ENCODE measurements at regions not wholly inside any gene's neighbourhood (a gene's known extent, or its start where the extent isn't known, plus 50 kb on each side); places are given as distances from the start of the nearest gene placed in this dataset.

DNA sequence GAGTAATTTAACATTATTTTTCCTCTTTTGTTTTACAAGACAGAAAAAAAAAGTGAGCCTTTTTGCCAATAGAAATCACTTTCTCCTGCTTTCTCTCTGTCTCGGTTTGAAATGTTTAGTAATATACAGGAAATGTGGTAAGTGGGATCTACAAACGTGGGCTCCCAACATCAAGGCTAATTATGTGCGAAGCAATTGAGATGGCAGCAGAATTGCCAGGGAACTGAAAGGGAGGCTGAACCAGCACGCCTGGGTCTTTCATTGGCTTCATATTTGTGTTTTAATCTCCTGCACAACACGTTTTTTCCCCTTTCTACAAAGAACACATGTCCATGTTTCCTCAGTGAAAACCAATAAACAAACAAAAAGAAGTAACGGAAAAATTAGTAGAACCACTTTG, 743.9 kb upstream of the SOX9 start:
- Histone ChIP-seq H3K4me3 (ENCODE audit: low read length in 2 of 2) (no peak overlapping the region), H3K27me3 (ENCODE audit: control insufficient read depth in 1 of 2, insufficient read depth in 2 of 2, low read length in 1 of 2) (no peaks in the 10 kb centered on the region), H3K27ac (ENCODE audit: low read depth in 1 of 2, low read length in 2 of 2) (no peak overlapping the region), H3K9me3 (ENCODE audit: control insufficient read depth, low read length) (peaks cover 2% of the 10 kb centered on the region), H3K36me3 (ENCODE audit: control insufficient read depth in 1 of 2, insufficient read depth in 2 of 2, low read length in 1 of 2) (no peaks in the 10 kb centered on the region), H3K4me1 (ENCODE audit: control insufficient read depth in 1 of 2, insufficient read depth in 2 of 2, low read length in 2 of 2) (no peaks in the 10 kb centered on the region)
- intact Hi-C loops (cut with DNase I), result no loop called here
- DNase-seq (no peak), ATAC-seq (ENCODE audit: low FRiP score) (no peak)
- 61 to 64% methylated on average over 6 of the region's 6 CpGs for WGBS, 2 donors

DNA sequence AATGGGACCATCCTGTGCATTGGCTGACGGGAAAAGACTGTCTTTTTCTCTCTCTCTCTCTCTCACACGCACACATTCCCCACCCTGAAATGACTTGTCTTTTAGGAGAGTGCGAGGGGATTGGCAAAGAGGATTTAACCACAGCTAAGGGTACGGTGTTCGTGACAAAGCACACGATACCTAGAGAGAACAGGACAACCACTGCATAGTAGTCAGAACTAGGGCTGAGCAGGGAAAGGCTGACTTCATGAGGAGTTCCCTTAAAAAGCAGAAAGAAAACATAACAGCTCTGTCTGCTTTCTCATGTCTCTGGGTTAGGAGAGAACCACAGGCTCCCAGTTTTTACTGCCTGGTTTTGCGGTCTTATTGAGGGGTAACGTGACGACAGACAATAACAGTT, 742.8 kb upstream of the SOX9 start:
- intact Hi-C loops (cut with DNase I), result no loop called here
- DNase-seq (no peak), ATAC-seq (ENCODE audit: low FRiP score) (no peak)
- Histone ChIP-seq H3K27me3 (ENCODE audit: control insufficient read depth in 1 of 2, insufficient read depth in 2 of 2, low read length in 1 of 2) (no peaks in the 10 kb centered on the region), H3K36me3 (ENCODE audit: control insufficient read depth in 1 of 2, insufficient read depth in 2 of 2, low read length in 1 of 2) (no peaks in the 10 kb centered on the region), H3K4me1 (ENCODE audit: control insufficient read depth in 1 of 2, insufficient read depth in 2 of 2, low read length in 2 of 2) (no peaks in the 10 kb centered on the region), H3K9me3 (ENCODE audit: control insufficient read depth, low read length) (peaks cover 2% of the 10 kb centered on the region), H3K4me3 (ENCODE audit: low read length in 2 of 2) (no peak overlapping the region), H3K27ac (ENCODE audit: low read depth in 1 of 2, low read length in 2 of 2) (no peak overlapping the region)
- WGBS, 2 donors, result 58 to 79% methylated on average over 9 of the region's 9 CpGs

DNA sequence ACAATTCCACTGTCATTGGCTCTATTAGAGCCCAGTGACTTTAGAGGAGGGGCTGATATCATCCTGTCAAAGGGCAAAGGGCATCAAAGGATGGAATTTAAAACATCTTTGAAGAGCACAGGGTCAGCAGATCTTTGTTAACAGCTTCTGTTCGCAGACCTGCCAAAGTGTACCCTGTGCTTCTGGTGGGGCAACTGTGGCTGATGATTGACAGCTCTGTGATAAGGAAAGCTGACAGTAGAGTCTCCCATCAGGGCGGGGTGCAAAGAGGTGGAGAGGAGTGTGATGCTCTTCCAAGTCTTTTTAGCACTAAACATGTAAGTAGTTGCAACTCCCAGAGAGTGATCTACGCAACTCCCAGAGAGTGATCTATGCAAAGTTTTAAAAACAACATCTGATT, 742.1 kb upstream of the SOX9 start:
- Histone ChIP-seq H3K4me3 (ENCODE audit: low read length in 2 of 2) (no peak overlapping the region), H3K27me3 (ENCODE audit: control insufficient read depth in 1 of 2, insufficient read depth in 2 of 2, low read length in 1 of 2) (no peaks in the 10 kb centered on the region), H3K9me3 (ENCODE audit: control insufficient read depth, low read length) (peaks cover 2% of the 10 kb centered on the region), H3K36me3 (ENCODE audit: control insufficient read depth in 1 of 2, insufficient read depth in 2 of 2, low read length in 1 of 2) (no peaks in the 10 kb centered on the region), H3K27ac (ENCODE audit: low read depth in 1 of 2, low read length in 2 of 2) (no peak overlapping the region), H3K4me1 (ENCODE audit: control insufficient read depth in 1 of 2, insufficient read depth in 2 of 2, low read length in 2 of 2) (no peaks in the 10 kb centered on the region)
- ATAC-seq (ENCODE audit: low FRiP score) (no peak), DNase-seq (no peak)
- 75 to 83% methylated on average over 3 of the region's 3 CpGs for WGBS, 2 donors
- intact Hi-C loops (cut with DNase I), result no loop called here

DNA sequence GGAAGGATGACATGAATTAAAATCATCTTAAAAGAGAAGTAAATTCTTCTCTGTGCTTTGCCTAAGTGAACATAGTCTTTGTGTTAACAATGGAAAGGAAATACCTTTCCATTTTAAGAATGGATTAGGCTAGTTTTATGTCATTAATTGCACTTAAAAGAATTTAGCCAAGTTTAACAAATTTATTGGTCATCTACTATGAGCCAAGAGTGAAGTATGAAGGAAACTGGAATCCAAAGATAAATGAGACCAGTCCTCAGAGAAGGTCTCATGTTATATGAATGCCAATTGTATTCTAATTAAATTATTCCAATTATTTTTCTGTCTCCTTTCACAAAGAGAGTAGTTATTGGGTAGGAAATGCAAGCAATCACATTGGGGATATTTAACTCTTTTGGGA, 741.3 kb upstream of the SOX9 start:
- intact Hi-C loops (cut with DNase I), result no loop called here
- H3K4me3 ChIP-seq (ENCODE audit: low read length in 2 of 2), result no peak overlapping the region
- no peaks in the 10 kb centered on the region for H3K36me3 ChIP-seq (ENCODE audit: control insufficient read depth in 1 of 2, insufficient read depth in 2 of 2, low read length in 1 of 2)
- DNase-seq (no peak), ATAC-seq (ENCODE audit: low FRiP score) (no peak)
- no peak overlapping the region for H3K27ac ChIP-seq (ENCODE audit: low read depth in 1 of 2, low read length in 2 of 2)
- no peaks in the 10 kb centered on the region for H3K27me3 ChIP-seq (ENCODE audit: control insufficient read depth in 1 of 2, insufficient read depth in 2 of 2, low read length in 1 of 2)
- H3K4me1 ChIP-seq (ENCODE audit: control insufficient read depth in 1 of 2, insufficient read depth in 2 of 2, low read length in 2 of 2), result no peaks in the 10 kb centered on the region
- peaks cover 2% of the 10 kb centered on the region for H3K9me3 ChIP-seq (ENCODE audit: control insufficient read depth, low read length)

DNA sequence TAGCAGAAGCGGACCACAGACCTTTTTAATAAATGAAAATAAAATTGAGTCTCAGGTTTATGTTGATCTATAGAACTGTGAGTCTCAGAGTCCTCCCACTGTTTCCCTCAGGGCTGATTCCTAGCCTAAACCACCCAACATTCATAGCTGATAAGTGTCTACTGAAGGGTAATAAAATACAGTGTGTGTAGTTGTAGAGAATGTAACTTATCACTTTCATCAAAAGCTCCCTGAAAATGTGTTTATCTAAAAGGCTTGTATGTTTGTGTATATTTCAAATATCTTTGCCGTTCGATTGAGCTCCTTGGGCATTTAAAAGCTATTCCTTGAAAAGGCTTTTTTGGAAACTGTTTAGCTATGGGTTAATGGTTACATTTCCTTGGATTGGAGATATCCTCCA, 740.3 kb upstream of the SOX9 start:
- 40 to 50% methylated on average over 3 of the region's 3 CpGs for WGBS, 2 donors
- no peak for DNase-seq
- no peak overlapping the region for H3K4me3 ChIP-seq (ENCODE audit: low read length in 2 of 2)
- peaks cover 2% of the 10 kb centered on the region for H3K9me3 ChIP-seq (ENCODE audit: control insufficient read depth, low read length)
- H3K4me1 ChIP-seq (ENCODE audit: control insufficient read depth in 1 of 2, insufficient read depth in 2 of 2, low read length in 2 of 2), result no peaks in the 10 kb centered on the region
- H3K27ac ChIP-seq (ENCODE audit: low read depth in 1 of 2, low read length in 2 of 2), result no peak overlapping the region
- no peaks in the 10 kb centered on the region for H3K27me3 ChIP-seq (ENCODE audit: control insufficient read depth in 1 of 2, insufficient read depth in 2 of 2, low read length in 1 of 2)
- H3K36me3 ChIP-seq (ENCODE audit: control insufficient read depth in 1 of 2, insufficient read depth in 2 of 2, low read length in 1 of 2), result no peaks in the 10 kb centered on the region
- no peak for ATAC-seq (ENCODE audit: low FRiP score)
- intact Hi-C loops (cut with DNase I), result no loop called here

DNA sequence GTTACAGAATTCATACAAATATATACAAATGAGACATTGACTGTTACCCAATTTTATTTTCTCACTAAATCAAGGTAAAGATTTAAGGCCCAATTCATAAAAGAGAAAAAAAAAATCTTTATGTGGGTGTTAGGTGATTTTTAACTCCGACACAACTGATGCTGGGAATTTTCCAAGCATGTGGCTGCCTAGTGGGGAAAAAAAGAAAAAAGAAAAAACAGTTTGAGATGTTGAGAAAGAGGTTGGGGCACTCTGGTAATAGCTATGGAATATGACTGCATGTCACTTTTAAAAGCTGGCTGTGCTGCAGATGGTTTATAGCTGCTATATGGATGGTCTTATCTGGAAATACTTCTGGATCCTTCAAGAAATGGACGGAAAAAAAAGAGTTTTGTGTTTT, 739.9 kb upstream of the SOX9 start:
- no peak for DNase-seq
- Histone ChIP-seq H3K27me3 (ENCODE audit: control insufficient read depth in 1 of 2, insufficient read depth in 2 of 2, low read length in 1 of 2) (no peaks in the 10 kb centered on the region), H3K36me3 (ENCODE audit: control insufficient read depth in 1 of 2, insufficient read depth in 2 of 2, low read length in 1 of 2) (no peaks in the 10 kb centered on the region), H3K27ac (ENCODE audit: low read depth in 1 of 2, low read length in 2 of 2) (no peak overlapping the region), H3K4me1 (ENCODE audit: control insufficient read depth in 1 of 2, insufficient read depth in 2 of 2, low read length in 2 of 2) (no peaks in the 10 kb centered on the region), H3K9me3 (ENCODE audit: control insufficient read depth, low read length) (no peaks in the 10 kb centered on the region), H3K4me3 (ENCODE audit: low read length in 2 of 2) (no peak overlapping the region)
- intact Hi-C loops (cut with DNase I), result no loop called here
- no peak for ATAC-seq (ENCODE audit: low FRiP score)
- 36 to 51% methylated on average over 2 of the region's 2 CpGs for WGBS, 2 donors

DNA sequence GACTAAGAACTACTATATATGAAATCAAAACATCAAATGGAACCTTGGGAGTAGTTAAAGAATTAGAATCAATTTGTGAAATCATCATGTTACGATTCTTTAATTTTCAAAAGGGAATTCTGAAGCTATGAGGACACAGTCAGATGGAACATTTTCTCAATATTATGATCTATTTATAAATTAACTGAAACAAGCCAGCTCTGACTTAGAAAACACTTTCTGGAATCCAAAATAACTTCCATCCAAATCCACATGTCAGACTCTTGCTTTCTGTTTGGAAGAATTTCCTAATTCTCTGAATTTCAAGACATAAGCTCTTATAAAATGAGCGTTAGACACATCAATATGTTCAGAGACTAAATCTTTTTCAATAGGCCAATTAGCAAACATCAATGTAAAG, 737.7 kb upstream of the SOX9 start:
- WGBS, 2 donors, result 51 to 64% methylated on average over 2 of the region's 2 CpGs
- Histone ChIP-seq H3K27me3 (ENCODE audit: control insufficient read depth in 1 of 2, insufficient read depth in 2 of 2, low read length in 1 of 2) (no peaks in the 10 kb centered on the region), H3K36me3 (ENCODE audit: control insufficient read depth in 1 of 2, insufficient read depth in 2 of 2, low read length in 1 of 2) (no peaks in the 10 kb centered on the region), H3K27ac (ENCODE audit: low read depth in 1 of 2, low read length in 2 of 2) (no peak overlapping the region), H3K4me3 (ENCODE audit: low read length in 2 of 2) (no peak overlapping the region), H3K4me1 (ENCODE audit: control insufficient read depth in 1 of 2, insufficient read depth in 2 of 2, low read length in 2 of 2) (no peaks in the 10 kb centered on the region), H3K9me3 (ENCODE audit: control insufficient read depth, low read length) (no peaks in the 10 kb centered on the region)
- DNase-seq, result no peak
- ATAC-seq (ENCODE audit: low FRiP score), result no peak
- intact Hi-C loops (cut with DNase I), result no loop called here

DNA sequence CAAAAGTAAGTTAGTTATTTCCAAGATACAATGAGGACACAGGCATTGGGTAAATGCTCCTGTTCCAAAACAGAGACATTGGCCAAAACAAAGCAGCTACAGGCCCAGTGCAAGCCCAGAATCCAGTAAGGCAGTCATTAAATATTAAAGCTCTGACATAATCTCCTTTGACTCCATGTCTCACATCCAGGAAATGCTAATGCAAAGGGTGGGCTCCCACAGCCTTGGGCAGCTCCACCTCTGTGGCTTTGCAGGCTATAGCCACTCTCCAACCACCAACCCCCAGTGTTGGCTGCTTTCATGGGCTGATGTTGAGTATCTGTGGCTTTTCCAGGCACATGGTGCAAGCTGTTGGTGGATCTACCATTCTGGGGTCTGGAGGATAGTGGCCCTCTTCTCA, 733.4 kb upstream of the SOX9 start:
- no peaks in the 10 kb centered on the region for H3K36me3 ChIP-seq (ENCODE audit: control insufficient read depth in 1 of 2, insufficient read depth in 2 of 2, low read length in 1 of 2)
- H3K4me1 ChIP-seq (ENCODE audit: control insufficient read depth in 1 of 2, insufficient read depth in 2 of 2, low read length in 2 of 2), result no peaks in the 10 kb centered on the region
- H3K27me3 ChIP-seq (ENCODE audit: control insufficient read depth in 1 of 2, insufficient read depth in 2 of 2, low read length in 1 of 2), result no peaks in the 10 kb centered on the region
- intact Hi-C loops (cut with DNase I), result no loop called here
- DNase-seq, result no peak
- no peaks in the 10 kb centered on the region for H3K9me3 ChIP-seq (ENCODE audit: control insufficient read depth, low read length)
- ATAC-seq (ENCODE audit: low FRiP score), result no peak
- H3K4me3 ChIP-seq (ENCODE audit: low read length in 2 of 2), result no peak overlapping the region
- H3K27ac ChIP-seq (ENCODE audit: low read depth in 1 of 2, low read length in 2 of 2), result no peak overlapping the region

DNA sequence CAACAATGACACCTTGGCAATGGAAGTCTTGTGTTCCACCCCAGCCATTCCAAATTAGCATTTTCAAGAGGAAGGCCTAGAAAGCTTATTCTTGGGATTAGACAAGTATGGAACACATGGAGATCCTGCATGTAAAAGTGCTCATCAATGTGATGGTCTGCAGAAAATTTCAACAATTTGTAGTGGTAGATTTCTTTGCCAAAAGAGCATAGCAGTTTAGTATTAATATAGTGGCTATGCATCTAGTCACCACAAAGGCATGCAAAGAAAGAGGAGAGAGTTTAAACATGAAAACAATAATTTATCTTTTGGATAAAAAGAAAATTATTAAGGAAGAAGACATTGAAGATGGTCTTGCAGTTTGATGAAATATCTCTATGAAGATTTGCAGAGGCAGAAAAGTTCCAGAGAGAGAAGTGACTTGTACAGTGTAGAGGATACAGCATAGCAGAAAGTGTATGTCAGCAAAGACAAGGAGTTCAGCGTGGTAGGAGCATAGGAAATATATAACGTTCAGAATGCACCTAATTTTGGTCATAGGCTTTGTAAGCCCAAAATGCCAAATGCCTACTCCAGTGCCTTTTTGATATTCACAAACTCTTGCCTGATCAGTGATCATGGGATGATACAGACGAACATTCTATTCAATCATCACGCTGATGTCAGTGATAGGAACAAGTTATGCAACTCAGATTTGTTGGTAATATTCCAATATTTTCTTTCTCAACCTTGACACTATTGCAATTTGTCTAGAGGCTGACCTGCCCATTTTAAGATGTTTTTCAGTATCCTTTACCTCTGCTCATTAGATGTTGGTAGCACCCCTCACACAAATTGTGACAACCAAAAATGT, 727.9 kb upstream of the SOX9 start:
- ATAC-seq (ENCODE audit: low FRiP score), result no peak
- H3K4me1 ChIP-seq (ENCODE audit: control insufficient read depth in 1 of 2, insufficient read depth in 2 of 2, low read length in 2 of 2), result no peaks in the 10 kb centered on the region
- H3K4me3 ChIP-seq (ENCODE audit: low read length in 2 of 2), result no peak overlapping the region
- H3K27me3 ChIP-seq (ENCODE audit: control insufficient read depth in 1 of 2, insufficient read depth in 2 of 2, low read length in 1 of 2), result no peaks in the 10 kb centered on the region
- H3K27ac ChIP-seq (ENCODE audit: low read depth in 1 of 2, low read length in 2 of 2), result no peak overlapping the region
- H3K9me3 ChIP-seq (ENCODE audit: control insufficient read depth, low read length), result no peaks in the 10 kb centered on the region
- 66 to 73% methylated on average over 4 of the region's 4 CpGs for WGBS, 2 donors
- no peaks in the 10 kb centered on the region for H3K36me3 ChIP-seq (ENCODE audit: control insufficient read depth in 1 of 2, insufficient read depth in 2 of 2, low read length in 1 of 2)
- DNase-seq, result no peak
- intact Hi-C loops (cut with DNase I), result no loop called here
